Upper lobe of right lung (tissue), 1 donor: ENCODE measurements at regions not wholly inside any gene's neighbourhood (a gene's known extent, or its start where the extent isn't known, plus 50 kb on each side); places are given as distances from the start of the nearest gene placed in this dataset.
"Not testable (repeated sequence)": the region's sequence is repeated elsewhere in the genome, so short reads cannot be mapped to it uniquely, and the experiment has no call there.

ENCODE experiments used
- ATAC-seq: fragments of 200-7000 bp; cut with Tn5 transposase; one replicate; pipeline ENCODE4 v1.9.1; 2020; ENCODE audit warnings: mild to moderate bottlenecking, moderate library complexity
- DNase-seq: peaks from one replicate; pipeline ENCODE4 v3.0.0-alpha.2; 2020
- H3K27ac ChIP-seq: fragments of 200-600 bp; one replicate; pipeline ENCODE4 v1.8.0; 2022
- H3K27me3 ChIP-seq: fragments of 200-600 bp; one replicate; pipeline ENCODE4 v1.8.0; 2022; ENCODE audit warnings: mild to moderate bottlenecking
- H3K36me3 ChIP-seq: fragments of 200-600 bp; one replicate; pipeline ENCODE4 v1.8.0; 2022
- H3K4me1 ChIP-seq: fragments of 200-600 bp; one replicate; pipeline ENCODE4 v1.8.0; 2022
- H3K4me3 ChIP-seq: fragments of 200-600 bp; one replicate; pipeline ENCODE4 v1.8.0; 2022; ENCODE audit warnings: mild to moderate bottlenecking
- H3K9me3 ChIP-seq: fragments of 200-600 bp; one replicate; pipeline ENCODE4 v1.8.0; 2022
- intact Hi-C: fragments of 100-400 bp; cut with DNase I; formaldehyde crosslinking; loops from one replicate; pipeline ENCODE4 v1.11.0; 2022
- TF ChIP-seq, protein P1 (sequence below): fragments of 200-600 bp; IDR thresholded peaks from one replicate; pipeline ENCODE4 v1.8.0; 2022; ENCODE audit warnings: antibody characterized with exemption
- donor health status: DM: no; HTN: yes; CAD: no; lungs with severe emphysema.

- TF ChIP-seq, protein P1, sequence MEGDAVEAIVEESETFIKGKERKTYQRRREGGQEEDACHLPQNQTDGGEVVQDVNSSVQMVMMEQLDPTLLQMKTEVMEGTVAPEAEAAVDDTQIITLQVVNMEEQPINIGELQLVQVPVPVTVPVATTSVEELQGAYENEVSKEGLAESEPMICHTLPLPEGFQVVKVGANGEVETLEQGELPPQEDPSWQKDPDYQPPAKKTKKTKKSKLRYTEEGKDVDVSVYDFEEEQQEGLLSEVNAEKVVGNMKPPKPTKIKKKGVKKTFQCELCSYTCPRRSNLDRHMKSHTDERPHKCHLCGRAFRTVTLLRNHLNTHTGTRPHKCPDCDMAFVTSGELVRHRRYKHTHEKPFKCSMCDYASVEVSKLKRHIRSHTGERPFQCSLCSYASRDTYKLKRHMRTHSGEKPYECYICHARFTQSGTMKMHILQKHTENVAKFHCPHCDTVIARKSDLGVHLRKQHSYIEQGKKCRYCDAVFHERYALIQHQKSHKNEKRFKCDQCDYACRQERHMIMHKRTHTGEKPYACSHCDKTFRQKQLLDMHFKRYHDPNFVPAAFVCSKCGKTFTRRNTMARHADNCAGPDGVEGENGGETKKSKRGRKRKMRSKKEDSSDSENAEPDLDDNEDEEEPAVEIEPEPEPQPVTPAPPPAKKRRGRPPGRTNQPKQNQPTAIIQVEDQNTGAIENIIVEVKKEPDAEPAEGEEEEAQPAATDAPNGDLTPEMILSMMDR = no peak
- no peak overlapping the region for H3K4me3 ChIP-seq
- ATAC-seq (no peak), DNase-seq (no peak)
- H3K36me3 ChIP-seq = no peaks in the 10 kb centered on the region
- H3K27me3 ChIP-seq = no peaks in the 10 kb centered on the region
- no peaks in the 10 kb centered on the region for H3K9me3 ChIP-seq
- peaks cover 17% of the 10 kb centered on the region for H3K4me1 ChIP-seq
- no peak overlapping the region for H3K27ac ChIP-seq
- intact Hi-C loops = no loop called here
Measured at GRCh38 chr20:53824779-53825178, 231.1 kb upstream of the ZNF217 start.

DNA sequence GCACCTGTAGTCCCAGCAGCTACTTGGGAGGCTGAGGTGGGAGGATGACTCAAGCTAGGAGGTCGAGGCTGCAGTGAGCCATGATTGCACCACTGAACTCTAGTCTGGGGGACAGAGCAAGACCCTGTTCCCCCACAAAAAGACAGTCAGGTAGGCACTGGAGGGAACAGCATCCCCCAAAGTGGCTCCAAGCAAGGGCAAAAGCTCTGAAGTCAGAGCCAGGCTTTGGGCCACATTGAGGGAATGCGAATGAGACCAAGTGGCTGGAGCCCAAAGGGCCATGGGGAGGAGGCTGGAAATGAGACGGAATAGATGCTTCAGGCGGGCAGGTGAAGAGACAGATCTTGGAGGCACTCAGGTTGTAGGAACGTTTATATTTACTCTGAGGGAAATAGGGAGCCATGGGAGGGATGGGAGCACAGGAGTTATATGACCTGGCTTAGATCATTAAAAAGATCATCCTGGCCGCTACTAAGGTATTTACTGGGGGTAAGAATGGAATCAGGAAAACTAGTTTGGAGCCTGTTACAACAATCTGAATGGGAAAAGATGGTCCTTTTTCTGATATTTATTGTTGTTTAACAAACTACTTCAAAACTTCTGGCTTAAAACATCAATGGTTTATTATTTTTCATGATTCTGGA lies 229.6 kb upstream of the ZNF217 start:
- intact Hi-C loops = no loop called here
- no peak for DNase-seq
- no peaks in the 10 kb centered on the region for H3K9me3 ChIP-seq
- ATAC-seq = no peak
- TF ChIP-seq, protein P1 = no peak
- no peaks in the 10 kb centered on the region for H3K36me3 ChIP-seq
- no peak overlapping the region for H3K4me3 ChIP-seq
- H3K27ac ChIP-seq = no peak overlapping the region
- peaks cover 2% of the 10 kb centered on the region for H3K4me1 ChIP-seq
- no peaks in the 10 kb centered on the region for H3K27me3 ChIP-seq

DNA sequence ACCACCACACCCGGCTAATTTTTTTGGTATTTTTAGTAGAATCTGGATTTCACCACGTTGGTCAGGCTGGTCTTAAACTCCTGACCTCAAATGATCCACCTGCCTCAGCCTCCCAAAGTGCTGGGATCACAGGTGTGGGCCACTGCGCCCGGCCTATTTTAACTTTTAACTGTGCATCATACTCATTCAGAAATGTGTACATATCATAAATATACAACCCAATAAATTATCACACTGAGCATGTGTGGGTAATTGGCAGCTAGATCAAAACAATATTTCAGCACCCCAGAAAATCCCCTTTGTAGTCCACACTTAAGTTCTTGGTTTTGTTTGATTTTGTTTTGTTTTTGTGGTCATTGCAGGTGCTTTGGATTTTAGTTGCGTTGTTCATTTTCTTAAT lies 228.9 kb upstream of the ZNF217 start:
- Histone ChIP-seq H3K27me3 (no peaks in the 10 kb centered on the region), H3K36me3 (no peaks in the 10 kb centered on the region), H3K27ac (no peak overlapping the region), H3K4me1 (no peaks in the 10 kb centered on the region), H3K9me3 (no peaks in the 10 kb centered on the region), H3K4me3 (no peak overlapping the region)
- ATAC-seq = no peak
- intact Hi-C loops = no loop called here
- no peak for DNase-seq
- TF ChIP-seq, protein P1 = no peak

- H3K4me1 ChIP-seq = no peaks in the 10 kb centered on the region
- ATAC-seq (no peak), DNase-seq (no peak)
- no peaks in the 10 kb centered on the region for H3K36me3 ChIP-seq
- H3K9me3 ChIP-seq = no peaks in the 10 kb centered on the region
- H3K27me3 ChIP-seq = no peaks in the 10 kb centered on the region
- intact Hi-C loops = no loop called here
- H3K4me3 ChIP-seq = no peak overlapping the region
- H3K27ac ChIP-seq = no peak overlapping the region
- TF ChIP-seq, protein P1 = no peak
Measured at GRCh38 chr20:53819973-53820451, 226.4 kb upstream of the ZNF217 start.

GRCh38 chr20:53818457-53819177 lies 225.0 kb upstream of the ZNF217 start:
- Histone ChIP-seq H3K4me1 (no peaks in the 10 kb centered on the region), H3K27ac (no peak overlapping the region), H3K9me3 (no peaks in the 10 kb centered on the region), H3K4me3 (no peak overlapping the region), H3K36me3 (no peaks in the 10 kb centered on the region), H3K27me3 (no peaks in the 10 kb centered on the region)
- intact Hi-C loops = no loop called here
- DNase-seq (no peak), ATAC-seq (no peak)
- TF ChIP-seq, protein P1 = no peak

DNA sequence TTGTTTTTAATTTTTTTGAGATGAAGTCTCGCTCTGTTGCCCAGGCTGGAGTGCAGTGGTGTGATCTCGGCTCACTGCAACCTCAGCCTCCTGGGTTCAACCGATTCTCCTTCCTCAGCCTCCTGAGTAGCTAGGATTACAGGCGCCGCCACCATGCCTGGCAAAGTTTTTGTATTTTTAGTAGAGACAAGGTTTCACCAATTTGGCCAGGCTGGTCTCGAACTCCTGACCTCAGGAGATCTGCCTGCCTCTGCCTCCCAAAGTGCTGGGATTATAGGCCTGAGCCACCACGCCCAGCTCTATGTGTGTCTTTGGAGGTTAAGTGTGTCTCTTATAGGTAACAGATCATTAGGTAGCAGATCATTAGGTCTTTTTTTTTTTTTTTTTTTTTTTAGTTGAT lies 223.9 kb upstream of the ZNF217 start:
- intact Hi-C loops, DNase-seq, H3K9me3 ChIP-seq, ATAC-seq, H3K27me3 ChIP-seq, H3K4me3 ChIP-seq, H3K36me3 ChIP-seq, H3K27ac ChIP-seq, H3K4me1 ChIP-seq: not testable (repeated sequence)
